WTC11 (cell line): ENCODE measurements at regions not wholly inside any gene's neighbourhood (a gene's known extent, or its start where the extent isn't known, plus 50 kb on each side); places are given as distances from the start of the nearest gene placed in this dataset.

Experiments
- IRF2 ChIP-seq: sonication (generic); formaldehyde crosslinking; IDR thresholded peaks from 2 replicates; pipeline ENCODE4 v1.8.0; 2022; ENCODE audit warnings: low read depth, missing genetic modification reagents, borderline replicate concordance
- KAT7 ChIP-seq: sonication (generic); formaldehyde crosslinking; IDR thresholded peaks from 2 replicates; pipeline ENCODE4 v1.8.1; 2023; ENCODE audit warnings: missing genetic modification reagents, mild to moderate bottlenecking, borderline replicate concordance
- NFATC4 ChIP-seq: fragments of 250-450 bp; sonication (Bioruptor Pico); IDR thresholded peaks from 2 replicates; pipeline ENCODE4 v1.9.0; 2021; ENCODE audit warnings: mild to moderate bottlenecking
- TEAD4 ChIP-seq: sonication (generic); formaldehyde crosslinking; IDR thresholded peaks from 2 replicates; pipeline ENCODE4 v1.8.0; 2022; ENCODE audit warnings: mild to moderate bottlenecking, missing genetic modification reagents
- TF ChIP-seq, protein P1 (sequence below): fragments of 200-600 bp; IDR thresholded peaks from 2 replicates; pipeline ENCODE4 v1.8.0; 2022; ENCODE audit warnings: antibody characterized with exemption
- TF ChIP-seq, protein P2 (sequence below): sonication (generic); formaldehyde crosslinking; IDR thresholded peaks from 2 replicates; pipeline ENCODE4 v1.8.0; 2022; ENCODE audit warnings: mild to moderate bottlenecking, missing genetic modification reagents
- TF ChIP-seq, protein P3 (sequence below): sonication (generic); formaldehyde crosslinking; IDR thresholded peaks from 2 replicates; pipeline ENCODE4 v1.8.1; 2022; ENCODE audit warnings: missing genetic modification reagents, borderline replicate concordance
- TF ChIP-seq, protein P4 (sequence below): sonication (generic); formaldehyde crosslinking; IDR thresholded peaks from 2 replicates; pipeline ENCODE4 v1.8.0; 2022; ENCODE audit warnings: mild to moderate bottlenecking, missing genetic modification reagents
- TF ChIP-seq, protein P5 (sequence below): sonication (generic); formaldehyde crosslinking; IDR thresholded peaks from 2 replicates; pipeline ENCODE4 v1.8.0; 2023; ENCODE audit warnings: mild to moderate bottlenecking, missing genetic modification reagents

DNA sequence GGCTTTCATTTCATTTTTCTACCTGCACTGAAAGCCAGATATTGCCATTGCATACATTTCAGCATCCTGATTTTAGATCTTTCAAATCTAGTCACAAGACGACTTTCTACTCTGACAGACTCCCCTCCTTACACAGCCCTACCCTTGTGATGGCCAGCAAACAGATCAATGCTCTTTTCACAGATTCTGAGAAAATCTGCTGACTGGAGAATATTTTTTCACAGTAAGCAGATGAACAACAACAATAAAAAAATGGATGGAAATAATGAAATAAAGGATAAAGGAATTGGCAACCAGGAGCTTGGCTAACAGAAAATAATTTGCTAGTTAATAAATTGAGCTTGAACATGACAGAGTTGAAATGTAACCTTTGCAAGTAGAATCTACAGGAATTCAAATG, 527.2 kb downstream of the IRS1 start:
- TF ChIP-seq, protein P1, sequence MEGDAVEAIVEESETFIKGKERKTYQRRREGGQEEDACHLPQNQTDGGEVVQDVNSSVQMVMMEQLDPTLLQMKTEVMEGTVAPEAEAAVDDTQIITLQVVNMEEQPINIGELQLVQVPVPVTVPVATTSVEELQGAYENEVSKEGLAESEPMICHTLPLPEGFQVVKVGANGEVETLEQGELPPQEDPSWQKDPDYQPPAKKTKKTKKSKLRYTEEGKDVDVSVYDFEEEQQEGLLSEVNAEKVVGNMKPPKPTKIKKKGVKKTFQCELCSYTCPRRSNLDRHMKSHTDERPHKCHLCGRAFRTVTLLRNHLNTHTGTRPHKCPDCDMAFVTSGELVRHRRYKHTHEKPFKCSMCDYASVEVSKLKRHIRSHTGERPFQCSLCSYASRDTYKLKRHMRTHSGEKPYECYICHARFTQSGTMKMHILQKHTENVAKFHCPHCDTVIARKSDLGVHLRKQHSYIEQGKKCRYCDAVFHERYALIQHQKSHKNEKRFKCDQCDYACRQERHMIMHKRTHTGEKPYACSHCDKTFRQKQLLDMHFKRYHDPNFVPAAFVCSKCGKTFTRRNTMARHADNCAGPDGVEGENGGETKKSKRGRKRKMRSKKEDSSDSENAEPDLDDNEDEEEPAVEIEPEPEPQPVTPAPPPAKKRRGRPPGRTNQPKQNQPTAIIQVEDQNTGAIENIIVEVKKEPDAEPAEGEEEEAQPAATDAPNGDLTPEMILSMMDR: no peak
- TF ChIP-seq NFATC4 (CRISPR knock-in tag) (no peak), TEAD4 (no peak), IRF2 (CRISPR knock-in tag) (no peak), KAT7 (no peak)
- TF ChIP-seq, protein P2, sequence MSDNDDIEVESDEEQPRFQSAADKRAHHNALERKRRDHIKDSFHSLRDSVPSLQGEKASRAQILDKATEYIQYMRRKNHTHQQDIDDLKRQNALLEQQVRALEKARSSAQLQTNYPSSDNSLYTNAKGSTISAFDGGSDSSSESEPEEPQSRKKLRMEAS (CRISPR knock-in tag): no peak
- TF ChIP-seq, protein P3, sequence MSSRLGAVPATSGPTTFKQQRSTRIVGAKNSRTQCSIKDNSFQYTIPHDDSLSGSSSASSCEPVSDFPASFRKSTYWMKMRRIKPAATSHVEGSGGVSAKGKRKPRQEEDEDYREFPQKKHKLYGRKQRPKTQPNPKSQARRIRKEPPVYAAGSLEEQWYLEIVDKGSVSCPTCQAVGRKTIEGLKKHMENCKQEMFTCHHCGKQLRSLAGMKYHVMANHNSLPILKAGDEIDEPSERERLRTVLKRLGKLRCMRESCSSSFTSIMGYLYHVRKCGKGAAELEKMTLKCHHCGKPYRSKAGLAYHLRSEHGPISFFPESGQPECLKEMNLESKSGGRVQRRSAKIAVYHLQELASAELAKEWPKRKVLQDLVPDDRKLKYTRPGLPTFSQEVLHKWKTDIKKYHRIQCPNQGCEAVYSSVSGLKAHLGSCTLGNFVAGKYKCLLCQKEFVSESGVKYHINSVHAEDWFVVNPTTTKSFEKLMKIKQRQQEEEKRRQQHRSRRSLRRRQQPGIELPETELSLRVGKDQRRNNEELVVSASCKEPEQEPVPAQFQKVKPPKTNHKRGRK (CRISPR knock-in tag): no peak
- TF ChIP-seq, protein P4, sequence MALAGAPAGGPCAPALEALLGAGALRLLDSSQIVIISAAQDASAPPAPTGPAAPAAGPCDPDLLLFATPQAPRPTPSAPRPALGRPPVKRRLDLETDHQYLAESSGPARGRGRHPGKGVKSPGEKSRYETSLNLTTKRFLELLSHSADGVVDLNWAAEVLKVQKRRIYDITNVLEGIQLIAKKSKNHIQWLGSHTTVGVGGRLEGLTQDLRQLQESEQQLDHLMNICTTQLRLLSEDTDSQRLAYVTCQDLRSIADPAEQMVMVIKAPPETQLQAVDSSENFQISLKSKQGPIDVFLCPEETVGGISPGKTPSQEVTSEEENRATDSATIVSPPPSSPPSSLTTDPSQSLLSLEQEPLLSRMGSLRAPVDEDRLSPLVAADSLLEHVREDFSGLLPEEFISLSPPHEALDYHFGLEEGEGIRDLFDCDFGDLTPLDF (CRISPR knock-in tag): no peak
- TF ChIP-seq, protein P5, sequence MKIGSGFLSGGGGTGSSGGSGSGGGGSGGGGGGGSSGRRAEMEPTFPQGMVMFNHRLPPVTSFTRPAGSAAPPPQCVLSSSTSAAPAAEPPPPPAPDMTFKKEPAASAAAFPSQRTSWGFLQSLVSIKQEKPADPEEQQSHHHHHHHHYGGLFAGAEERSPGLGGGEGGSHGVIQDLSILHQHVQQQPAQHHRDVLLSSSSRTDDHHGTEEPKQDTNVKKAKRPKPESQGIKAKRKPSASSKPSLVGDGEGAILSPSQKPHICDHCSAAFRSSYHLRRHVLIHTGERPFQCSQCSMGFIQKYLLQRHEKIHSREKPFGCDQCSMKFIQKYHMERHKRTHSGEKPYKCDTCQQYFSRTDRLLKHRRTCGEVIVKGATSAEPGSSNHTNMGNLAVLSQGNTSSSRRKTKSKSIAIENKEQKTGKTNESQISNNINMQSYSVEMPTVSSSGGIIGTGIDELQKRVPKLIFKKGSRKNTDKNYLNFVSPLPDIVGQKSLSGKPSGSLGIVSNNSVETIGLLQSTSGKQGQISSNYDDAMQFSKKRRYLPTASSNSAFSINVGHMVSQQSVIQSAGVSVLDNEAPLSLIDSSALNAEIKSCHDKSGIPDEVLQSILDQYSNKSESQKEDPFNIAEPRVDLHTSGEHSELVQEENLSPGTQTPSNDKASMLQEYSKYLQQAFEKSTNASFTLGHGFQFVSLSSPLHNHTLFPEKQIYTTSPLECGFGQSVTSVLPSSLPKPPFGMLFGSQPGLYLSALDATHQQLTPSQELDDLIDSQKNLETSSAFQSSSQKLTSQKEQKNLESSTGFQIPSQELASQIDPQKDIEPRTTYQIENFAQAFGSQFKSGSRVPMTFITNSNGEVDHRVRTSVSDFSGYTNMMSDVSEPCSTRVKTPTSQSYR: no peak
